Effector CD8-positive, alpha-beta T cell (primary cell): ENCODE measurements at regions not wholly inside any gene's neighbourhood (a gene's known extent, or its start where the extent isn't known, plus 50 kb on each side); places are given as distances from the start of the nearest gene placed in this dataset.

Experiments
- DNase-seq: peaks from one replicate; lab custom pipeline; 2025; lab: John Stamatoyannopoulos, UW

DNA sequence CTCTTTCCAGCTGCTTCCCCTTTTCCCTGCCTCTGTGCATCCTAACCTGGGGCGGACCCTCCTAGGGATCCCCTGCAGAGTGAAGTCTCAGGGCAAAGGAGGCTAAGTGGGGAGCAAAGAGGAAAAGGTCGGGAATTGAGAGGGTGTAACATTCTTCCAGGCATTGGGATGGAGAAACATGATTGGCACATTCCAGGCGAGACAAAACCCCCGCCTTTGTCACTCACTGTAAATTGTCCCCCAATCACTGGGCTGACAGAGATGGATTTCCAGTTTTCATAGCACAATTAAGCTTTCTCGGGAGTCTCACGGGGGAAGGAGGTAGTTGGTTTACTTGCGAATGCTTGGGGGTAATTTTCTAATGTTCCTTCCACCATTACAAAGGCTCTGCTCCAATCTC, 74.9 kb downstream of the MIAT start:
- no peak for DNase-seq

DNA sequence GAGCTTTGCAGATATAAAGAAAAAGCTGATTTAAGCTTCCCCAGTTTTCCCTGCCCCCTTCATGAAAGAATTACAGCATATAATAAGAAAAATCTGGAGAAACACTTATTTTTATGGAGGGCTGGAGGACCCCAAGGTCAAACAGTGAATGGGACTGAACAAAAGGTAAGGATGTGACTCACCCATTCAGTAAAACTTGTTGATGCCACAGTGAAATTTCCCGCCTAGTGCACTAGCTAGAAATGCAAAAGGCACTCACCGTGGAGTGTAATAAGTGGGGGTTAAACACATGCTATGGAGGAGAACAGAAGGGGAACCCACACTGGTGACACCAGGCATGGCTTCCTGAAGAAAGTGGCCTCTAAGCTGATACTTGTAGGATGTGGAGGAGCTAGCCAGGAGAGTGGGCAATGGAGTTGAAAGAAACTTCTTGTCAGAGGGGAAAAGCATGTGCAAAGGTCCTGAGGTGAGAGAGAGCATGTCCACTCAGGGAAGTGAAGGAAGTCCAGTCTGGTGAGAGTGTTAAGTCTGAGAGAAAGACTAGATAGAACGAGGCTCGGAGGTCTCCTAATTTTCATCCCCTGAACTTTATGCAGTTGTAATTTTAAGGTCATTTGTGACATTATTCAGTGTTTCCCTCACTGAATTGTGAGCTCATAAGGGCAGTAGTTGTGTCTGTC, 77.1 kb downstream of the MIAT start:
- no peak for DNase-seq

DNA sequence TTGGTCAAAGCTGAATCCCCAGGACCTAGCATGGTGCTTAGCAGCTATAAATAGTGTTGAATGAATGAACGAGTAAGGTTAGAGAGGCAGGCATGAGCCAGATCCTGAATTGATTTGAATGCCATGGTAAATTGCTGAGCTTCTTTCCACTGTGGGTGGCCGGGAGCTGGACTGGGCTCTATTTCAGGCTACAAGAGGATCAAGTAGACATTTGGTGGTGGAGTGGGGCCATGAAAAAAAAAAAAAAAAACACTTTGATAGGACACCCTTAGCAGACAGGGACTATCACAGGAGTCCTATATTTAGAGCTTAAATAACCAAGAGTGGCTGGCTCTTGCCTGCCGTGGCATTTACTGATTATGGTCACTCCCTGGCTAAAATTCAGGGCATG, 77.6 kb downstream of the MIAT start:
- no peak for DNase-seq

DNA sequence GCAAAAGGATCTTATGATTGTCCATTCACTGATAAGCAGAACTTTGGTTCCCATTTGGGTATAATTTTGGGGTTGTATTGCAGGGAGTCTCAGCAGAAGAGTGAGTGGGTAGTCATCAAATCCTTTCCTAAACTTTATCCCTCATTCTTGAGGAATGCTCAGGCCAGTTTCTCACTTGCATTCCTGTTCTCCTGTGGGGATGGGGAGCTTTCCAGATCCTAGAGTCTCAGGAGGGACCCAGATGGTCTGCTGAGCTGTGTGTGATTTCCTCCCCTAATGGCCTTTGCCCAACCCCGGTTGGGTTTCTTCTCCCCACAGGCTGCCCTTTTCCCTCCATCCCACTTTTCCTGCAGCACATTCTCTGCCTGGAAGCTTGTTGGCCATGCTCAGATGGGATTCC, 79.9 kb downstream of the MIAT start:
- DNase-seq, result no peak

DNA sequence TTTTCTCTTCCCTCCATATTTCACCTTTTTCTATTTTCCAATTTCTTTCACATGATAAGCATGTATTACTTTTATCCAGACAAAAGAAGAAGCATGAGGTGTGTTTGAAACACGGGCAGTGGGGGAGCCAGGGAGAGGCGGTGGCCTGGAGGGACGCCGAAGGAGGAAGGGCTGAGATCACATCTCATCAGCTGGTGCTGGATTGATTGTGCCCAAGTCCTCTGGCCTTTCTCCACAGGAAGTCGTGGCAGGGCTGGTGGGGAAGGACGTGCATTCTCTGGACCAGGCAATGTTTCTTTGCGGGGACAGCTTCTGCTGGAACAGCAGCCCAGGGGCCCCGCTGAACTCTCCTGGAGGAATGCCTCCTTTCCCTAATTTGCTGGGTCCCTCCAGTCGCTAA, 82.9 kb downstream of the MIAT start:
- no peak for DNase-seq

DNA sequence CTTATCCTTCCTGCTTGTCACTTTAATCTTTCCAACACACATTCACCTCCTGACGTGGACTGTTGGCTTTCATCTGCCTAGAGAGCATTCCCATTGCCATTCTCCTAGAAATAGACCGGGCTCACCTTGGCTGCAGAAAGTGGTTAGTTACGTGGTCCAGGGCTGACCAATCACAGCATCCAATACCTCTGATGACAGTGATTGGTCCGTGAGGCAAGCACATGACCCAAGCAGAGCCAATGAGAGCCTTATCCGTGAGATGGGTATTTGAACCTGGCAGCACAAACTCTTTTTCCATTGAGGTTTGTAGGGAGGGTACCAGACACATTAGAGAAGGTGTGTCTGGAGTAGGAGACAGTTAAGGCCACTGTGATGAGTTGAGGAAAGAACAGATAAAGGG, 85.8 kb downstream of the MIAT start:
- DNase-seq, result no peak

DNA sequence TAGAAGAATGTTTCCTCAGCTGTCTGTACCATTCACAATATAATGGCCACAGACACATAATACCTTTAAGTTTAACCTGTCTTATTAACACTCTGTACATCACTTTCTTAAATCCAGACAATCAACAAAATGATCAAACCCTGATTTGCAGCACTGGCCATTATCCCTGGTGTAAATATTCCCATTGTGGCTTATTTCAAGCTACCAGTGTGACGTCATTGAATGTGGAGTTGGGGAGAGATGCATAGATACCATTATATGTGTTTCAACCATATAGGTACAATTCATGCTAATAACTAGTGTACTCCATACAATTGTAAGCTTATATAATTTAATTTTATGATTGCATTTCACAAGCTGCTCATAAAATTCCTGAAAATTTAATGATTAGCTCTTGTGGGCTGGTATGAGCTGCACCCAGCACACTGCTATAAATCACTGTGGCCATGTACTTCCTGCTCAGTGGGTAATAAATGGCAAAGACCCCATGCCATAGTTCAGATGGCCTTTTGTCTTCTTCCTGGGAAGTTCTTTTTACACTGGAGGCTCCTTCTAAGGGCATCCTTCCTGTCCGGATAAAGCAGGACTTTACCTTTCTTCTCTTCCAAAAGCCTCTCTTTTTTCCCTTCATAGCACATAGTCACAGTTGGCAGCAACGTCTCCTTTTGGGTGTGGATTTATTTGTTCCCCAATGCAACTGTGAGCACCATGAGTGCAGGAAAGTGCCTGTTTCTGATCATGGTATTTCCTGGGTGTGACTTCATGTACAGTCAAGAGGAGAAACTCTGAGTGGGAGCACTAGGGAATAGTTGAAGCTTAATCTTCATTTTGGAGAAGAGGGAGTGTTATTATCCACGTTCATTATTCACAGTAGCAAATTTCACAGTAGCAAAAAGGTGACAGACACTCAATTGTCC, 87.8 kb downstream of the MIAT start:
- DNase-seq, result no peak

DNA sequence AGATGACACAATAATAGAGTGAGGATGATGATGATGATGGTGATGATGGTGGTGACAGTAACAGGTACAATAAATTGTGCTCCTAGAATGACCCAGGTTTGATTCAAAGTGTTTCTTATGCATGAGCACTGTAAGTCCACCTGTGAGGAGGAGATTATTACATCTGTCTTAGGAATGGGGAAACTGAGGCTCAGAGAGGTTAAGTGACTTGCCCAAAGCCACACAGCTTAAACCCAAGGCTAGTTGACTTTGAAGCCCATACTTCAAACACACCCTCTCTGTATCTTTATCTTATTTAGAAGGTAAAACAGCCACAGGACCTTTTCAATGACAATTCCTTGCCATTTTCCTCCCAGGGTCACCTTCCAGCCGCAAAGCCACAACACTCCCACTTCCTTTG, 88.9 kb downstream of the MIAT start:
- DNase-seq, result no peak

DNA sequence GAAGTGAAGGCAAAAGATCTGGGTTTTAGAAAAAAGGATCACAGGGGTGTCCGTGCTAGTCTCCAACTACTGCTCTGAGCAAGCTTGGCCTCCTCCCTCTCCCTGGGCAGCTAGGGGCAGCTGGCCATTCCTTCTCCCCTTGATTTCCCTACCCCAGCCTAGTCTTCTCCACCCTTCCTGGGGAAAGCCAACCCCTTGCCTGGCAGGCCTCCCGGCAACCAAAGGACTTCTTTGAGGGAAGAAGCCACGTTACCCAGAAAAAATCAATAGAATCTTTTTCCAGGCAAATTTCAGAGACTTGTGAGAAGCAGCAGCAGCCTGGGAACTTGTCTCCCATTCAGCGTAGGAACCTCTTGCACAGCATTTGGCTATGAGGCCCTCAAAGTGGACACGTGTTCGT, 91.5 kb downstream of the MIAT start:
- DNase-seq, result no peak

DNA sequence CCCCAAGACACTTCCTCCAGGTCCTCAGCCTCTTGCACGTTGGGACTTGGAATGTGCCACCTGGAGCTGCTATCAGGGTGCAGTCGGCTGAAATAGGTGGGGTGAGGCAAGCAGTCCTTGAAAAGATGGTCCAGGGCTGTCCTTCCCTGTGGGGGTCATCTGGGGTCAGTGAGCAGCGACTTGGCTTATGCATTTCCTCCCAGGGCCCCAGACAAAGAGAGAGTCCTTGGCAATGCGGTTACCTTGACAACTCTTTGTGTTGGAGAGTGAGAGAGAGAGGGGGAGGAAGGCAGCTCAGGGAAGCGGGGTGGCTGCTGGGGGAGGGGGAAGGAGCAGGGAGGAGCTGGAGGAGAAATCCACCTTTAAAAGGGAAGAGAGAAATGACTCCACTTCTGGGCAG, 93.8 kb downstream of the MIAT start:
- DNase-seq, result no peak

DNA sequence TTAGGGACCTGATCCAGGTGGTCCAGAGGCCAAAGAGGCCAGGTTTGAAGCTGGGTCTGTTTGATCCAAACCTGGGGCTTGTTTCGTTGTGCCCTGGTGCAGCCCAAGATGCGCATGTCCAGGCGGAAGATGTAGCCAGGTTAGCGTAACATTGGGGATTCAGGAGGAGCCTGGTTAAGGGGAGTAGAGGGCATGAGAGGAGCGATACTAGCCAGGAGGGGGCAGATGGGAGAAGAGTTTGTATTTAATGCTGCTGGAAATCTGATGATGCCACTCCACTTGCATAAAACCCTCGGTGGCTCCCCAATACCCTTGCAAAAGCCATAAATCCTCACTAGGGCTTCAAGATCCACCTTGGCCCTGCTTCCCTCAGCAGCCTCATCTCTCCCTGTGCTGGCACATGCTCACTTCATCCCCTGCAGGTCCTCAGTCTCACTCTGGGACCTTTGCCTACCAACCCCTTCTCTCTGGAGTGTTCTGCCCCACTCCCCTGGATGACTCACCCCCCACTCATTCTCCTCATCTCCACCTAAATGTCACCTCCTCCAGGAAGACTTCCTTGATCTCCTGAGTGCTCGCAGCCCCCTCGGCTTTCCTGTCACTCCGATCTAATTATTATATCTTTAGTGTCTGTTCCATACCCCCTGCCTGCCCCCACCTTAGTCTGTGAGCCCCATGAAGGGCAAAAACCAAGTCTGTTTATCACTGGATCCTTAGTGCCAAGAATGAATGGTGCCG, 95.9 kb downstream of the MIAT start:
- no peak for DNase-seq

DNA sequence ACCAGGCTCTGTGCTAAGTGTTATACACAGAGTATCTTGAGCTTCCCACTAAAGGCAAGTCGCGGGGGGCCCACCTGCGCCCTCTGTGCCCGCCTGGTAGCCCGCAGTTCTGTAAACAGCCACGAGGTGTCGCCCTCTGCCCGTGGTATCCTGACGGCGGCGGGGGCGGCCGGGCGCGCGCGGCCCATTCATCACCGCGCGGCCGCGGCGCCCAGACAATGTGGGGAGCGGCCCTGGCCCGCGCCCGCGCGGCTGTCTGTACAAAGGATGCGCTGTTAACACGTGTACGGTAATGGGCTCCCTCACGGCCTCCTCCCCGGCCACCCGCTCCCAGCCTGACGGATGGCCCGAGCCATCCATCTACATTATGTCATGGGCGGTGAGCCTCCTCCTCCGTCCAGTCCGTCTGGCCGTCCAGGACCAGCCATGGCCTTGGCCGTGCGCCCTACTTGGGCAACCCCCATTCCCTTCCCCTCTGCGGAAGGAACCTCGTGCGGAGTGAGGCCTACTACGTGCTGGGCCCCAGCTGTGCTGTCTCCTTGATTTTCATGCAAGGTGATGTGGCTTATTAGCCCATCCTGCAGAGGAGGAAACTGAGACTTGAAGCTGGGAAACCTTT, 99.4 kb downstream of the MIAT start:
- DNase-seq, result no peak

DNA sequence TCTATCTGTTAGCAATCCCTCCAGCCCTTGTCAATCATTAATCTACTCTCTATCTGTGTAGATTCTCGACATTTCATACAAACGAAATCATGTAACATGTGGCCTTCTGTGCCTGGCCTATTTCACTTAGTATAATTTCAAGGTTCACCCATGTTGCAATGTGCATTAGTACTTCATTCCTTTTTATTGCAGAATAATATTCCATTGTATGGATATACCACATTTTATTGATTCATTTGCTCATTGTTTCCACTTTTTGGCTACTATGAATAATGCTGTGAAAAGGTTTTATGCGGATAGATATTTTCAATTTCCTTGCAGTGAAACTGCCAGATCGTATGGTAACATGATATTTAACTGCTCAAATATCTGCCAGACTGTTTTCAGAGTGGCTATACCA, 100.1 kb downstream of the MIAT start:
- no peak for DNase-seq

DNA sequence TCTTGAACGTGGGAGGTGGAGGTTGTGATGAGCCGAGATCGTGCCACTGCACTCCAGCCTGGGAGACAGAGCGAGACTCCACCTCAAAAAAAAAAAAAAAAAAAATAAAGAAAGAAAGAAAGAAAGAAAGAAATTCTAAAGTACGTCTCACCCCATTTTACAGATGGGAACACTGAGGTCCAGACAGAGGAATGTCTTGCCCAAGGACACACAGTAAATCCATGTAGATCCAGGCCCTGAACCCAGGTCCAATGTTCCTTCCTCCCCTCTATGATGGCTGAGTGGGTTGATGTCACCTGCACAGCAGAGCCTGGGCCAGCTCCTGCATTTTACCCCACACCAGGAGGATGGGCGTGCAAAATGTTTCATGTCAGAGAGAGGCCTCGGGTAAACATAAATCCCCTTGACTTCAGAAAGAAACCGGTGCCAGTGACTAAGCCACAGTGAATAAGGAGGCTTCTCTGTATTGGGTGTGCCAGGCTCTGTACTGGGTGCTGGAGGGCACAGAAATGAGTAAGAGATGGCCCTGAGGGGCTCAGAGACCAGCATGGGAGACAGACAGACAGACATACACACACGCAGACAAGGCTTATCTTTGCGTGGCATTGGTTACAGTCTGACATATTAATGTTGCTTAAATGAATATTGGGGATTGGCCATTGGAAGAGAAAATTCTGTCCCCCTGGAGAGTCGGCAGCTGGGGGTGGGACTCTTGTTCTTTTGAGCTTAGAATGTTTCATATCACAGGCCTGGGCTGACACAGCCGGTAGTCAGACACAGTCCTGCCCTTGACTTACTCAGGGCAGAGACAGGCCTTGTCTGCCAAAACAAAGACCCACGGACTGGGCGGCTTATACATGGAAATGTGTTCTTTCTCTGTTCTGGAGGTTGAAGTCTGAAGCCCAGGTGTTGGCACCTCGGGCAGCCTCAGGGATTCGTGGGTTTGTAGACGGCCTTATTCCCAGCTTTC, 105.4 kb downstream of the MIAT start:
- DNase-seq, result no peak

DNA sequence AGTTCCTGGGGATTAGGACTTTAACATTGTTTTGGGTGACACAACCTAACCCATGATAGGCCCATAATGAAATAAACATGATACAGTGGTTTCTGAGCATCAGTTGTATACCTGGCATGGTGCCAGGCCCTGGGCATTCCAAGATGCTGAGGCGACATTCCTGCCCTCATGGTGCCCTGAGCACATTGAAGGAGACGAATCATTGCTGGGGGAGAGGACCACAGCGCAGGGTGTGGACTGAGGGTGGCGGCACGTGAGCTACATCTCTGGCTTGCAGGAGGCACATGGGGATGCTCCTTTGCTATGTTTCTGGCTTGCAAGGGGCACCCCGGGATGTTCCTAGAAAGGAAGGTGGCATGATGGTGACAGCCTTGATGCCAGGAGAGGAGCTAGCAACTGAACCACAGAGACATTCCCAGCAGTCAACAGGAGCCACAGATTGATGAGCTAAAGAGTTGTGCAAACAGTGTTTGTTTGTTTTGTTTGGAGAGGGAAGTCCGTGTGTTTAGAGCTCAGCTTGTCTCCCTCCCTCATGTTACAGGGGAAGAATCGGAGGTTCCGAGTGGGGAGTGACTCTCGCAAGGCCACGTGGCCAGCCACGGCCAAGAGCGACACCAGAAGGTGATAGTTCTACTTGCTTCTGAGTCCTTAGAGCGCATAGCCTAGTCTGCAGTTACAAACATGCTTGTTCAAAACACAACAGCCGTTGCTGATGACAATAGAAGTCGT, 106.4 kb downstream of the MIAT start:
- DNase-seq, result no peak

DNA sequence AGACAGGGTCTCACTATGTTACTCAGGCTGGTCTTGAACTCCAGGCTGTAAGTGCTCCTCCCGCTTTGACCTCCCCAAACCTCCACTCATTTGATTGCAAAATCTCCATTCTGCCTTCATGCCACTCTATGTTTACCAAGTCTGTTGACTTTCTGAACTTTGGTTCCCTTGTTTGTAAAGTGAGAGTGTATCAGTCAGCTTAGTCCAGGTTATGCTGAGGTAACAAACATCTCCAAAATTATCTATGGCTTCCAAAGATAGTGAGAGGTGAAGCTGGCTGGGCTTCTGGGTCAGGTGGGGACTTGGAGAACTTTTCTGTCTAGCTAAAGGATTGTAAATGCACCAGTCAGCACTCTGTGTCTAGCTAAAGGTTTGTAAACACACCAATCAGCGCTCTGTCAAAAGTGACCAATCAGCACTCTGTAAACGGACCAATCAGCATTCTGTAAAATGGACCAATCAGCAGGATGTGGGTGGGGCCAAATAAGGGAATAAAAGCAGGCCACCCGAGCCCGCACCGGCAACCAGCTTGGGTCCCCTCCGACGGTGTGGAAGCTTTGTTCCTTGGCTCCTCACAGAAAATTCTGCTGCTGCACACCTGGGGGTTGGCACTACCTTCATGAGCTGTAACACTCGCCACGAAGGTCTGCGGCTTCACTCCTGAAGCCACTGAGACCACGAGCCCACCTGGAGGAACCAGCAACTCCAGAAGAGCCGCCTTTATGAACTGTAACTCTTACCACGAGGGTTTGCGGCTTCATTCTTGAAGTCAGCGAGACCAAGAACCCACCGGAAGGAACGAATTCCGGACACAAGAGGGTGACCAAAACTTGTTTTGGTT, 109.3 kb downstream of the MIAT start:
- DNase-seq, result no peak

DNA sequence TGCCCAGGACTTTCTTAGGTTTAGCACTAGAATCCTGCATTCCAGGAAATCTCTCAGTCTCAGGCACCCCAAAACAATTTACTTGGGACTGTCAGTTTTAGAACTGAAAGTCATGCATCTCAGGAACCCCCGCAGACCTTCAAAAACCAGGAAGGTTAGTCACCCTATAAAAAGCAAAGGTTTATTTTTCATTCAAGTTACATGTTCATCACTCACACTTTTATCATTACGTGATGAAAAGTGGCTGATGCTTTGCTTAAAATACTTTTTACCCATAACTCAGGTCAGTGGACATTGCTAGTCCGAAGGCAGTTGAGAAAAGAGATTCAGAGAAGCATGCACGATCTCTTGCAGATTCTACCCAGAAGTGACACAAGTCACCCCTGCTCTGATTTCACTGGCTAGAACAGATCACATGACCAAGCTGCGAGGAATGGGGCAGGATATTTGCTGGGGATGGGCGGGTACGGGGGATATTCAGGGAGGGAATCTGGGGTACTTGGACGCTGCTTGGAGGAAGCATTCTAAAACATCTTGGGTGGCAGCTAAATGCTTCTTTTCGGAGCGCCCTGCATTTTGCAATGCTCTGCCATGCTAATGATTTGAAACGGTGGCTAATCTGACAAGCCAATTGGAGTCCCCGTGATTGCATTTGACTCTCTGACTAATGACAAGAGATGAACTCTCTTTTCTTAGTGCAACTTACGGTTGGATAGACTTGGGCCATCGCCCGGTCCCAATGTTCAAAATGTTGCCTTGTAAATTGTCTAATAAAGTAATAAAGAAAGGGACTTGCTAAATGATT, 110.2 kb downstream of the MIAT start:
- no peak for DNase-seq

DNA sequence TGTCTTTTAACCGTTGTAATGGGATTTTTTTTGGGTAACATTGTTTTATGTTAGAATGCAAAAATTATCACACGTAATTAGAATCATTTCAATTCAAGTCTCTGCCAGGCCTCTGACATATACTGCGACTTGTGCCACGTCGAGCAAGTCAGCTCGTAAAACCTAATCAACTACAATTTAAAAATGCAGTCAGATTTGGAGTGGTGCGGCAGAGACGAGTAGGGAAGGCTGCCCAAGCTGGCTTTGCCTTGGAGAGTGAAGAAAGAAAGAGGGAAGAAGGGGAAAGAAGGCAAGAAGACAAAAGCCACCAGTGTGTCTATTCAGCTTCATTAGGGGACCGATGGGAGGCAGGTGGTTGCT, 110.7 kb downstream of the MIAT start:
- DNase-seq, result no peak

DNA sequence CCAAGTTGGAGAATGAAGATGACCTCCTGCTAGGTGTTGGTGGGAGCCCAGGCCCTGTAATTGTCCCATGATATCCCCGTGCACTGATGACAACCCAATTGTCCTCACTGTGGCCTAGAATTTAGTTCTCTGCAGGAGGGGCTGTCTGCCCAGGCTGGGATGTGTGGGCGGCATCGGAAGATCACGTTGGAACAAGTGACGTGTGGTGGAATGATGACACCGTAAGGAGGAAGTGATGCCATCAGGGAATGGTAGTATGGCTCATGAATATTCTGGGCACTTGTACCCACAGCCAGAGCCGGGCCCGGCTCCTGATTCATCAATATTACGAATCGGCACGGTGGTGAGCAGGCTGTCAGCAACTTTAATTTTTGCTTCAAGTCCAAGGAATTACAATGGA, 111.6 kb downstream of the MIAT start:
- DNase-seq, result no peak
